NCI-H524 treated with DMSO at 0.1 percent for 48 hours (cell line): ENCODE measurements at regions not wholly inside any gene's neighbourhood (a gene's known extent, or its start where the extent isn't known, plus 50 kb on each side); places are given as distances from the start of the nearest gene placed in this dataset.

Experiments used
- DNase-seq: peaks from one replicate; lab custom pipeline; 2025; lab: John Stamatoyannopoulos, UW

GRCh38 chr2:163265562-163265961 is 427.0 kb upstream of the KCNH7 start:
- no peak for DNase-seq

- DNase-seq: no peak
Measured at GRCh38 chr2:163264341-163264740, 425.8 kb upstream of the KCNH7 start.

- no peak for DNase-seq
Measured at GRCh38 chr2:163259489-163259888, 420.9 kb upstream of the KCNH7 start.

GRCh38 chr2:163255086-163255485 is 416.5 kb upstream of the KCNH7 start:
- no peak for DNase-seq

- no peak for DNase-seq
Measured at GRCh38 chr2:163253621-163254285, 415.2 kb upstream of the KCNH7 start.

GRCh38 chr2:163252199-163252598 is 413.6 kb upstream of the KCNH7 start:
- DNase-seq: no peak

GRCh38 chr2:163248376-163249253 is 410.0 kb upstream of the KCNH7 start:
- DNase-seq: no peak

GRCh38 chr2:163247847-163248220 is 409.3 kb upstream of the KCNH7 start:
- DNase-seq: no peak

GRCh38 chr2:163247156-163247846 is 408.7 kb upstream of the KCNH7 start:
- DNase-seq: no peak

GRCh38 chr2:163246135-163246534 is 407.6 kb upstream of the KCNH7 start:
- no peak for DNase-seq

GRCh38 chr2:163236553-163236952 is 398.0 kb upstream of the KCNH7 start:
- DNase-seq: no peak

- DNase-seq: no peak
Measured at GRCh38 chr2:163231666-163232065, 393.1 kb upstream of the KCNH7 start.

GRCh38 chr2:163213661-163214081 is 375.1 kb upstream of the KCNH7 start:
- no peak for DNase-seq

- DNase-seq: no peak
Measured at GRCh38 chr2:163210430-163210918, 371.9 kb upstream of the KCNH7 start.

GRCh38 chr2:163207693-163208370 is 369.3 kb upstream of the KCNH7 start:
- DNase-seq: no peak

GRCh38 chr2:163205589-163206254 is 367.2 kb upstream of the KCNH7 start:
- DNase-seq: no peak

- DNase-seq: no peak
Measured at GRCh38 chr2:163200741-163201140, 362.2 kb upstream of the KCNH7 start.

GRCh38 chr2:163198972-163199371 is 360.4 kb upstream of the KCNH7 start:
- DNase-seq: no peak

- no peak for DNase-seq
Measured at GRCh38 chr2:163198007-163198406, 359.4 kb upstream of the KCNH7 start.

- DNase-seq: no peak
Measured at GRCh38 chr2:163191372-163191771, 352.8 kb upstream of the KCNH7 start.

- DNase-seq: no peak
Measured at GRCh38 chr2:163187995-163188655, 349.6 kb upstream of the KCNH7 start.
